Suppressor macrophage (primary cell): ENCODE measurements at regions not wholly inside any gene's neighbourhood (a gene's known extent, or its start where the extent isn't known, plus 50 kb on each side); places are given as distances from the start of the nearest gene placed in this dataset.
A peak's percentile ranks its signal among the peaks of the same experiment; 100 is the strongest.

Experiments used
- DNase-seq, 4 experiments: peaks; one replicate each; pipeline ENCODE4 v3.0.0-alpha.2; 2020 to 2022

DNA sequence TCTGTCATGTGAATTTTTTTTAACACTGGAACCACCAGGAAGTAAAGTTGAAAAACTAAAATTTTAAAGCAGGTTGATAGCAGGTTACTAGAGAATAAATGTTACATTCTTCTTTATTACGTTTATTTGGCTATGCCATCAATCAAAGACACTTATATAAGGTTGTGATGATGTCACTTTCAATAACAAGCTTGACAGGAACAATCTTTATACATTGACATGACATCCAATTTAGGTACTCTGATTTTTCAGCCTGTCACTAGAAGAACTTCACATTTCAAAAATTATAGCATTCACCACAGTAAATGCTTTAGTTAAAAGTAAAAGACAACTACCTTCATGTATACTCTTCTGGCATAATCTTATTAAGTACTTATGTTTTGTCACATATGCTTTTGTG is 696.8 kb upstream of the NCAM2 start:
- no peak for DNase-seq

DNA sequence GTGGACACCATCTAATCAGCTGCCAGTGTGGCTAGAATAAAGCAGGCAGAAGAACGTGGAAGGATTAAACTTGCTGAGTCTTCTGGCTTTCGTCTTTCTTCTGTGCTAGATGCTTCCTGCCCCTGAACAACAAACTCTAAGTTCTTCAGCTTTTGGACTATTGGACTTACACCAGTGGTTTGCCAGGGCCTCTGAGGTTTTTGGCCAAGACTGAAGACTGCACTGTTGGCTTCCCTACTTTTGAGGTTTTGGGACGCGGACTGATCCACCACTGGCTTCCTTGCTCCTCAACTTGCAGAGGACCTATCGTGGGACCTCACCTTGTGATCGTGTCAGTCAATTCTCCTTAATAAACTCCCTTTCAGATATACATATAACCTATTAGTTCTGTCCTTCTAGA is 696.1 kb upstream of the NCAM2 start:
- DNase-seq: no peak

DNA sequence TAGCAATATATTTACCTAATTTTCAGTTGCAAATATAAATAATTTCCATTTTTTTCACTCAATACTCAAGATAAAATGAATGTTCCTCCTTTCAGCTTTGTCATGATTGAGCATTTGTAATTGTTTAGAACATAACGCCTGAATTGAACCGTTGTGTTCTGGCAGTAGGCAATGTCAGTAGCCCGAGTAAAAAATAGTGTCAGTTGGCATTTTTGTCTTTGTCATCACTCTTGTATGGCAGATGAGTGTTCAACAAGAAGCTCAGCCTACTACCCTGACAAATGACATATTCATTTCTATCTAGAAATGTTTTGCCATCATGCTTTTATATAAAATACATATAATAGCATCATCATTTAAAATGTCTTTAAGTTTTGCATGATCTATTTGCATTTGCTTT is 691.4 kb upstream of the NCAM2 start:
- no peak for DNase-seq

DNA sequence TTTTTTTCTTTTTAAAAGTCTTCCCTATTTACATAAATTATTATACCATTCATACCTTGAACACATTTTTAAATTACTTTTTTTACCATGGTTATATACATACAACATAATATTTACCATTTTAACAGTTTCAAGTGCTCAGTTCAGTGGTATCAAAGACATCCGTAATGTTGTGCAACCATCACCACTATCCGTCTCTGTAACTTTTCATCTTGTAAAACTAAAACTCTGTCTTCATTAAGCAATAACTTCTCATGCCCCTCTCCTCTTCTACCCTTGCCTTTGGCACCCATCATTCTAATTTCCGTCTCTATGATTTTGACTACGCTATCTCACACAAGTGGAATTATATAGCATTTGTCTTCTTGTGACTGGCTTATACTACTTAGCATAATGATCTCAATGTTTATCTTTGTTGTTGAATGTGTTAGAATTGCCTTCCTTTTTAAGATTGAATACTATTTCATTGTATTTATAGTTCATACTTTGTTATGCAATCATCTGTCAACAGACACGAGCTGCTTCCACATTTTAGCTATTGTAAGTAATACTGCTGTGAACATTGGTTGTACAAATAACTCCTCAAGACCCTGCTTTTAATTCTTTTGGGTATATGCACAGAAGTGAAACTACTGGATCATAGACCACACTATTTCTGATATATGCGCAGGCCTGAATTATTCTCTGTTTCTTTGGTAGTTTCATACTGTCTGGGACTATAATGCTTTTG is 689.5 kb upstream of the NCAM2 start:
- DNase-seq: peak; percentile 1 to 59 (median 22)

DNA sequence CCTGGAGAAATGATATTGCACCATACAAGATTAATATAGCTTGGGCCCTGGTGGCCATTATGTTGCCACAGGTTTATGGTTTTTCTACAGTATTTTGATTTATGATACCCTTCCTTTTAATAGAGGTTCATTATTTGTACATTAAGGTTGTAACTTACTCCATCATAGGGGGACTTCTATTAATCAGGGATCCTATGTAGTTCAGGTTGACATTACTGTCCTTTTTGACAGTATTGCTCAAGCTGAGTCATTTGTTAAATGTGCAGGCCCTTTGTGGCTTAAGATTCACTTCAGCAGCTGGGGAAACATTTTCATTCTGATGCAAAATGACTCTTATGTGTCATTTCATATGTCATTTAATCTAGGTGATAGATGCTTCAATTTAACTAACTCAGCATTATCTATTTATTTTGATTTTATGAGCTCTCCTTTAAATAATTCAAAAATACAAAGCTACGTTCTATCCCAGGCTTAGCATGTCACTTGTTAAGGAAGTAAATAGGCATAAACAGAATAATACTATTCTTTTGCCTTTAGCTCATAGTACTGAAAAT is 686.9 kb upstream of the NCAM2 start:
- DNase-seq: no peak

DNA sequence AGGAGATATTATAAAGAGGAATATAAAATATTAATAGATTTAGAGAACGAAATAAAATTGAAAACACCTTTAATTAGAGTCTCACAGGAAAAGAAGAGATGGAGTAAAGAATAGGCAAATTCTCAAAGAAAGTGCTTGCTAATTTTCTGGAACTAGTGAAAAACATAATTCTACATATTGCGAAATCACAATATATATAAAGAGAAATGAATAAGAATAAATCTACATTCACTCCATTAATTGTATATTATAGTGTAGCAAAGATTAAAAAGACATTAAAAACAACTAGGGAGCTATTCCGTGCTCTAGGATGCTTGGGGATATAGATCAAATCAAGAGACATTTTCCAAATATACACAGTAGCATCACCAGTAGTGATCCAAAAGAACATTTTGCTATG is 685.2 kb upstream of the NCAM2 start:
- no peak for DNase-seq

DNA sequence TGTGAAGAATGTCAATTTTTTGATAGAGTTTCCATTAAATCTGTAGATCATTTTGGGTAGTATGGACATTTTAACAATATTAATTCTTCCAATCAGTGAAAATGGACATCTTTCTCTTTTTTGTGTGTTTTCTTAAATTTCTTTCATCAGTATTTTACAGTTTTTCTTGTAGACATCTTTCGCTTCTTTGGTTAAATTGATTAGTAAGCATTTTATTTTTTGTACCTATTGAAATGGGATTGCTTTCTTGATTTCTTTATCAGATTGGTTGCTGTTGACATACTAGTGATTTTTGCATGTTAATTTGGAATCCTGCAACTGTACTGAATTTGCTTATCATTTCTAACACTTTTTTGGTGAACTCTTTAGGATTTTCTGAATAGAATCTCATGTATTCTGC is 683.2 kb upstream of the NCAM2 start:
- no peak for DNase-seq

DNA sequence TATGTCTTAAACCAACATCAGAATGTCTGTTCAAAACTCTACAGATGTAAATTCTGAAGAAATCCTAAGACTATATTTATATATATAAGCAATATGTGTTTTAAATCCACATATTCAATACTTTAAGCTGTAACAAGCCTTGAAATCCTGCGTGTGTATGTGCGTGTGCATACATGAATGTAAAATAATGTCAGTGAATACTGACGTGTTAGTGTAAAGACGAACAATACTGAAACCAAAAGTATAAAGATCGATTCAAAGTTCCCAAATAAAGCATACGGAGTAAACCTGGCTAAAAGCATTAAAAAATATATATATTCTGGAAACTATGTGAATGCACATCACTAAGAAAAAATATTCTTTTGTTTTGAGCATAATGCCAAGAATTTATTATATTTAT is 668.6 kb upstream of the NCAM2 start:
- no peak for DNase-seq

DNA sequence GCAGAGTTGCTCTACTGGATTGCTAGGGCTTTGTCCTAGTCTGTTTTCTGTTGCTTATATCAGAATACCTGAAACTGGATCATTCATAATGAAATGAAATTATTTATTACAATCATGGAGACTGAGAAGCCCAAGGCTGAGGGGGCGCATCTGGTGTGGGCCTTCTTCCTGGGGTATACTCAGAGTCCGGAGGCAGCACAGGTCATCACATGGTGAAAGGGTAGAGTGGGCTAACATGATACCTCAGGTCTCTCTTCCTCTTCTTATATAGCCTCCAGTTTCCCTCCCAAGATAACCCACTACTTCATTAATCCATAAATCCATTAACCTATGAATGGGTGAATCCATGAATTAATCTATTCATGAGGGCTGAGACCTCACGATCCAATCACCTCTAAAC is 667.6 kb upstream of the NCAM2 start:
- no peak for DNase-seq

DNA sequence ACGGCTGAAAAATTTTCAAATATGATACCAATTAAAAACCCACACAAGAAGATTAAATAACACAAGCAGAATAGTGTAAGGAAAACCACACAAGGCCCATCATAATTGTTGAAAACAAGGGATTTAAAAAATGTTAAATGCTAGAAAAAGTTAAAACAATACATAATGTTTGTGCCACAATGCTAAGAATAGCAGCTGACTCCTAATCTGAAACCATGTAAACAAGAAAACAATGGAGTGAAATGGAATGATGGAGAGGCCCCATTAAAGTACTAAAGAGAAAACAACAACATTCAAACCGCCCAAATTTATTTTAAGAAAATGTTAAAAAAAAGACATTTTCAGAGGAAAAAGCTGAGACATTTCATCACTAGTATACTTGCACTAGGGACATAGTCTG is 663.6 kb upstream of the NCAM2 start:
- DNase-seq: no peak

DNA sequence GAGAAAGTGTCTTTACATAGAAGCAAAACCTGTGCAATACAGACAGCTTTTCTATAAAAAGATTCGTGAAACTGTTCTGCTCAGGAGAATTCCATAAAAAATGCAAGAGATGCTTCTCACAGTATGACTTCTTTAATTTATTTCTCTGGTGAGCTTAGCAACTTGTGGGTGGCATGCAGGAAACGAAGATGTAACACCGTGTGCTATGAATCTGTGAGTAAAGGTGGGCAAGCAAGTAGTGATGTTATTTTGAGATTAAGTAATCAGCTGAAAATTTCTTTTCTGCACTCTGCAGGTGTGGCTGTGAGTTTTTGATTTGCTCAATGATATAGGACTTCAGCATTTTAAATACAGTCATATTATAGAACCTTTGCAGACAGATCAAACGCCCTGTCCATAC is 656.8 kb upstream of the NCAM2 start:
- no peak for DNase-seq

DNA sequence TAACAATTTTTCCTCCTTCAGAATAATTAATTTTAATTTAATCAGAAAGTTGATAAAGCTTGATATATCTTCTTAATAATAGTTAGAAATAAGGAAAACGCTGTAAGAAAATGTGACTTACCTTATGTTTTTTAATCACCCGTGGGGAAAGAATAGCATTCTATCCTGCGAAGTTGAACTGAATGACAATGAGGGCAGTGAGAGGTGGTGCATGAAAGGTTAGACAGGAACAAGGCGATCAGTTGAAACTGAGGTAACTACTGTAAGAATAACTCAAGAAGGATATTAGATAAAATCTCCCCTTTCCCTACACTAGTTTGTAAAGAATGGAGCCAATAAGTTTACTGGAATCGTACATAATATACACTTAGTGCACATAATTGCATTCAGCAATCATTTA is 655.0 kb upstream of the NCAM2 start:
- no peak for DNase-seq

DNA sequence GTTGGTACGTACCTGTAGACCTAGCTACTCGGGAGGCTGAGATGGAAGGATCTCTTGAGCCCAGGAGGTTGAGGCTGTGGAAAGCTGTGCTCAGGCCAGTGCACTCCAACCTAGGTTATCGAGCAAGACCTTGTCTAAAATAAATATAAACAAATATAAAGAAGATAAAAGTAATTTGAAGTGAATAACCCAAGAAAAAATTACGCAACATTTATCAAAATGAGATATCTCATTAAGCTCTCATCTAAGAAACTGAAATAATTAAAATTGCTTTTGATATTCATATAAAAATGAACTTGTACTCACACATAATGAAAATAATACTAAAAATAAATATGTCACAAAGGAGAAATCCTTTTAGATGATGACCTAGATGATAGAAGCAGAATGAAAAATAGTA is 647.1 kb upstream of the NCAM2 start:
- DNase-seq: no peak

DNA sequence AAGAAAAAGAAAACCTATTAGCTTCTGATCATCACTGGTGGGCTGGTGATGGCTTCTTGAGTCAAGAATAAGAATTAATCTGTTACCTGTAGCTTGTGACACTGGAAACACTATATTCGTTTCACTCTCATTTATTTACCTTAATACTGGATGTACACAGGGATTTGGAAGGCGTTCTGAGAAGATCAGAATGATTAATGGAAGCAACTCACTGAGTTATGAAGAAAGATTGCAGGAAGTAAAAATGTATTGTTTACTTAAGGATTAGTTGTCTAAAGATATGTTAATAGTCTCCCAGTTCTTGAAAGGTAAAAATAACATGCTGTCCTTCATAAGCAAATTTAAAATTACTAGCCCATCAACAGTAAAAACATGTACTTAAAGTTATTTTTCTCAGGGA is 644.9 kb upstream of the NCAM2 start:
- no peak for DNase-seq

DNA sequence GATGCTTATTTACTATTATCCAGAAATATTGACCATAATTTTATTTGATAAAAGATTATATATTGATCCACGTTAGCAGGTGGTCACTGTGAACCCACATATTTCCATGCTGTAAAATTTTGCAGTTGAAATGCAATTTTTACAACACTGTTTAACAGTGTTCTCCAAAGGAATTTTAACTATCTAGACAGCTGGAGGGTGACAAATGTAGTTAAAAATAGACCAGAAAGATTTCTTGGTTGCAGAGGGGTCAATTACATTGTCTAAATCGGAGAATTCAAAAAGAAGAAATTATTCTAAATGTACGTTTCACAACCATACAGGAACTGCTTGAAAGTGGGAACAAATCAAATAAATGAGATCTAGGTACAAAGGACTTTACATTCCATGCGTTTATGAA is 625.2 kb upstream of the NCAM2 start:
- DNase-seq: no peak

DNA sequence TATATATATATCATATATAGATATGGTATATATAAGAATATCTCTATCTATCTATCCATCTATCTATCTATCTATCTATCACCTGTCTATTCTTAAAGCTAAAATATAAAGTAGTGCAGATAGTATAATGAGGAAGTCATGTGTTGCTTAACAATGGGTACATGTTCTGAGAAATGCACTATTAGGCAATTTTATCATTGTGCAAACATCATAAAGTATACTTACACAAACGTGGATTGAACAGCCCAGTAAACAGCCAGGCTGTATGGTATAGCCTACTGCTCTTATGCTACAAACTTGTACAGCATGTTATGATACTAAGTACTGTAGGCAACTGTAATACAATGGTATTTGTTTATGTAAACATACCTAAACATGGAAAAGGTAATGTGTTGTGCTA is 621.0 kb upstream of the NCAM2 start:
- peak; percentile 2 to 62 (median 32) for DNase-seq

DNA sequence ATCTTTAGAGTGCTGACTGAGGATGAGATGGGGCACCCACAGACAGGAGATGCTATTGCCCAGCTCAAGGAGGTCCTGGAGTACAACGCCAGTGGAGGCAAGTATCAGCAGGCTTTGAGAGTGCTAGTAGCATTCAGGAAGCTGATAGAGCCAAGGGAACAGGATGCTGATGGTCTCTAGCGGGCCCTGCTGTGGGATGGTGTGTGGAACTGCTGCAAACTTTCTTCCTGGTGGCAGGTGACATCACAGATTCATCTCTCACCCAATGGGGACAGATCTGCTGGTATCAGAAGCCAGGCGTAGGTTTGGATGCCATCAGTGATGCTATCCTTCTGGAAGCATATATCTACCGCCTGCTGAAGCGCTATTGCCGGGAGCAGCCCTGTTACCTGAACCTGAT is 609.8 kb upstream of the NCAM2 start:
- DNase-seq: no peak

DNA sequence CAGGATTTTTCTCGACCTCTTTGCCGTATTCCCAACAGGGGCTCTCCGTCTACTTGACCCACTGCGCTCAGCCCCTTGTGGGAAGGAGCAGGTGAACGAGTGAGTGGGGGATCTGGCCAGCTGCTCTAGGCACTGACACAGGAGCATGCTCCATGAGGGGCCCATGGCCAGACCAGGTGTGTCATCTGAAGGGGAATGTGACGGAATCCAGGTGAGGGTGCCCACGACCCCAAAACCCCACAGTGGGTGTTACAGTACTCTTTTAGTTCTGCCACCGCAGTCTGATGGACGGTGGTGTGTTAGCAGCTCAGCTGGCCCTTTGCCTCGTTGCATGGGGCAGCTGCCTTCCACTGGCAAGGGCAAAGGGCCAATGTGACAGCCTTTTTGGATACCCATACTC is 601.4 kb upstream of the NCAM2 start:
- DNase-seq: no peak

DNA sequence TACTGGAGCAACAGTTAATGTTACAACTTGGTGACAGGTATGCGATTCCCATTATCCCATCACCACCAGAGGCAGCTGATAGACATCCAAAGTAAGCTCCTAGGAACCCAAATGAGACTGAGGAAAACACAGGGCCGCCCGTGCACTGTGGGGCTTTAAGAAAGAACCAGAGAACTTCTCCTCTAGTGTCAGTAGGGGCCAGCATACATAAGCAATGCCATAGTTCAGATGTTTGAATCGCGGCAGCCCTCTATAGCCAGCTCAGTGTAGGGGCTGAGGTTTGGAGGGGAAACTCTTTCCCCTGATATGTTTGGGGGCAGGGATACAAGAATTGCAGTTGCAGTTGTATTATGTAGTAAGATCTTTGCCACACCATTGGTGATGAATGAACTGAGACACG is 593.3 kb upstream of the NCAM2 start:
- DNase-seq: no peak

DNA sequence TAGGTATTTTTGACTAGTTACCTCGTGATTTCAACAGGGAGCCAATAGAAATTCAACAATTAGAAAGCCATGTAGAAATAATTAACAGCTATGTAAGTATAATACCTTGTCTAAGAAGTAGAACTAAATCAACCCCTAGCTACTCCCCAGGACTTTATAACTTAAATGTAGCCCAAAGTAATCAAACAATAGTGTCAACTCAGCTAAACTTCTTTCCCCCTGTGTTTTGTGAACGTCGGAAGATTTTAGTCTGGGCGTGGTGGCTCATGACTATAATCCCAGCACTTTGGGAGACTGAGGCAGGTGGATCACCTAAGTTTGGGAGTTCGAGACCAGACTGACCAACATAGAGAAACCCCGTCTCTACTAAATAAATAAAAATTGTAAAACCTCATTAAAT is 579.9 kb upstream of the NCAM2 start:
- DNase-seq: no peak

DNA sequence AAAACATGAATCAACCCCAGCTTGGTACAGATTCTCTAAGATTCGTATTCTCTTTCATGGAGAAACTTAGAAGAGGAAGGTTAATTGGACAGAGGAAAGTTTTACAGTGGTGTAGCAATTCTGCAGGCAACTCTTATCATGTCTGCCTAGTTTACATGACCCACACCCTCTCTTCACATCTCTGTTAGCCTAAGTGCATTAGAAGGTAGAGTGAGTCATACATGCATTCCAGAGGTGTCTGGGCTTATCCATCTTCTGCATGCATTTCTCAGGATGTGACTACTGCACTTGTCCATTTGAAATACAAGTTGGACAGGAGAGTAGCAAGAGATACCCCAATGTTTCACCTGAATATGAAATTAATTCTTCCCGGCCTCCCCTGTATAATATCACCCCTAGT is 578.4 kb upstream of the NCAM2 start:
- no peak for DNase-seq

DNA sequence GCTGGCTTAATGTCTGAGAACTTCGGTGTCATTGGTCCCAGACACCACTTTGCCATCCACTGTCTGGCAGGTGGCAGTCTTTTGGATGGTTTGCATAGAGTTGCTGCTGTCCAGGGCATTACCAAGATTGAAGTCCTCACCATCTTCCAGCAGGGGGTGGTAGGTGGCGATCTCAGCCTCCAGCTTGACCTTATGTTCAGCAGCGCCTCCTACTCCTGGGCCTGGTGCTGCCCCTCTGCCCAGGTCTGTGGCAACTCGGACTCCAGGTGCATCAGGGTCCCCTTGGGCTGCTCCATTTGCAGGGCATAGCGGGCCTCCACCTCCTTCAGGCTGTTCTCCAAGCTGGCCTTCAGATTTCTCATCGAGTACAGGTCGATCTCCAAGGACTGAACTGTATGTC is 573.3 kb upstream of the NCAM2 start:
- no peak for DNase-seq

DNA sequence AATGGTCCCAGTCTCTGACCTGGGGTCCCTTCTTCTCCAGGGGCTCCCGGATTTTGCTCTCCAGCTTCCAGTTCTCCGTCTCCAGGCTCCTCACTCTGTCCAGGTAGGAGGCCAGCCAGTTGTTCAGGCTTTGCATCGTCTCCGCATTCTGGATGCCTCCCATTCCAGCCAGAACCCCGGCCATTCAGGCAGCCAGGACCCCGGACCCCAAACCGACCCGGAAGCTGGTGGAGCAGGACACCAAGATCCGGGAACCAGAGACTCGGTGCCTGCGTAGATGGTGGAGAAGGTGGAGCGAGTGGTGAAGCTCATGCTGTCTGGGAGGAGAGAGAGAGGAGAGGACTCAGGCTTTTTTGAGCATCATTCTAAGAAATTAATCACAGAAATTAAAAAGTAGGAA is 572.4 kb upstream of the NCAM2 start:
- no peak for DNase-seq

DNA sequence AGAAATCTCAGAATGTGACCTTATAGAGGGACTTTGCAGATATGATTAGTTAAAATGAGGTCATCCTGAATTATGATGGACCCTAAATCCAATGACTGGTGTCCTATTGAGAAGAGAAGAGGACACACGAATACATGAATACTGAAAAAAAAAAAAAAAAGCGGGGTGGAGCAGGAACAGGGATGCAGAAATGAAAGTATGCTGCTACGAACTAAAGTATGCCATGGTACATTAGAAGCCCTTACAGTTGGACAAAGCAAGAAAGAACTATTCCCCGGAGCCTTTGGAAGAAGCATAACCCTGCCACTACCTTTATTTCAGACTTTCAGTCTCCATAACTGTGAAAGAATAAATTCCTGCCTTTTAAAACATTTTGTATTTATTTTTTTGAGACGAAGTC is 557.9 kb upstream of the NCAM2 start:
- DNase-seq: no peak

DNA sequence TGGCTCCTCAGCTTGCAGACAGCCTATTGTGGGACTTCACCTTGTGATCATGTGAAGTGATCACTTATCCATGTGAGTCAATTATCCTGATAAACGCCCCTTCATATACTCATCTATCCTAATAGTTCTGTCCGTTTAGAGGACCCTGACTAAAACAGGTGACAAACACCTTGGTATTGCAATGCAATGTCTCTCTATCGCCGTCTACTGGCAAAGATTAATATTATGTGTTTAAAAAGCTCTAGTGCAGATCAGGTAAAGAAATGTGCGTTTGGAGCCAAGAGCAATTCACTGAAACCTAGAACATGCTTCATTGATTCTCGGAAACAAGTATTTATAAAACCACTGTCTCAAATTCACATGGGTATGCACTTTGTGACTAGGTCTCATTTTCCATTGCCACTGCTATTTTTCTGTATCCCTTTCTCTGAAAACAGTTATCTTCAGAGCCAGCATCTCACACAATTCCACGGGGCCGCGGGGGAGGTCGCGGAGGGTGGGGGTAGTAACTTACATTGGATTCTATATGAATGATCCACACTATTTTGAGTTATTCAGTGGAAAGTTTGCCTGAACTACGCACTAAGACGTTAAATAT is 554.6 kb upstream of the NCAM2 start:
- peak in 1 of 4 experiments; percentile 13 for DNase-seq
